HCT116 (cell line): ENCODE measurements at regions not wholly inside any gene's neighbourhood (a gene's known extent, or its start where the extent isn't known, plus 50 kb on each side); places are given as distances from the start of the nearest gene placed in this dataset.
"Not testable (repeated sequence)": the region's sequence is repeated elsewhere in the genome, so short reads cannot be mapped to it uniquely, and the experiment has no call there.

Experiments used
- CEBPB ChIP-seq: IDR thresholded peaks from 2 replicates; pipeline ENCODE4 v1.6.1; 2012; ENCODE audit warnings: low read depth
- EZH2 ChIP-seq: fragments of 200-600 bp; sonication (generic); IDR thresholded peaks from 2 replicates; pipeline ENCODE4 v1.6.1; 2017; ENCODE audit warnings: antibody characterized with exemption, mixed run types
- FOSL1 ChIP-seq: IDR thresholded peaks from 2 replicates; pipeline ENCODE4 v1.6.1; 2012; ENCODE audit warnings: low read depth
- JUND ChIP-seq: IDR thresholded peaks from 2 replicates; pipeline ENCODE4 v1.6.1; 2012
- POLR2A ChIP-seq: IDR thresholded peaks from 2 replicates; pipeline ENCODE4 v1.7.0; 2011; ENCODE audit warnings: borderline replicate concordance; ENCODE audit not compliant: insufficient read depth, insufficient read length; ENCODE audit errors: extremely low read depth
- POLR2AphosphoS5 ChIP-seq: IDR thresholded peaks from 2 replicates; pipeline ENCODE4 v1.6.1; 2011; ENCODE audit warnings: mild to moderate bottlenecking, low read depth, low read length, moderate library complexity
- RAD21 ChIP-seq: IDR thresholded peaks from 2 replicates; pipeline ENCODE4 v1.6.1; 2012; ENCODE audit warnings: low read depth, mild to moderate bottlenecking
- SP1 ChIP-seq: IDR thresholded peaks from 2 replicates; pipeline ENCODE4 v1.6.1; 2012; ENCODE audit warnings: low read depth
- SRF ChIP-seq: IDR thresholded peaks from 2 replicates; pipeline ENCODE4 v1.6.1; 2012; ENCODE audit warnings: low read depth
- TCF7L2 ChIP-seq: IDR thresholded peaks from 2 replicates; pipeline ENCODE4 v1.7.0; 2011; ENCODE audit warnings: borderline replicate concordance, inconsistent platforms; ENCODE audit not compliant: insufficient read depth, insufficient read length; ENCODE audit errors: extremely low read depth
- YY1 ChIP-seq: IDR thresholded peaks from 2 replicates; pipeline ENCODE4 v1.6.1; 2011; ENCODE audit warnings: low read length, low read depth, moderate library complexity, mild to moderate bottlenecking; ENCODE audit not compliant: insufficient replicate concordance; ENCODE audit errors: extremely low read depth
- TF ChIP-seq, protein P1 (sequence below), 3 experiments: fragments of 200-600 bp in 1 of 3; sonication (generic) in 1 of 3; IDR thresholded peaks in 2 of 3; conservative IDR thresholded peaks in 1 of 3; 2 replicates each; pipeline ENCODE4 v1.5.1; 2012 to 2017; ENCODE audit warnings: low read depth in 2 of 3, low read length in 2 of 3, antibody characterized with exemption in 1 of 3, borderline replicate concordance in 1 of 3, control low read depth in 1 of 3, mild to moderate bottlenecking in 1 of 3, mixed read lengths in 1 of 3, mixed run types in 1 of 3, moderate library complexity in 1 of 3; ENCODE audit not compliant: insufficient read depth in 1 of 3
- TF ChIP-seq, protein P2 (sequence below): IDR thresholded peaks from 2 replicates; pipeline ENCODE4 v1.6.1; 2012
- TF ChIP-seq, protein P3 (sequence below): IDR thresholded peaks from 2 replicates; pipeline ENCODE4 v1.6.1; 2011; ENCODE audit warnings: mild to moderate bottlenecking, low read length, moderate library complexity; ENCODE audit not compliant: insufficient replicate concordance; ENCODE audit errors: extremely low read depth

DNA sequence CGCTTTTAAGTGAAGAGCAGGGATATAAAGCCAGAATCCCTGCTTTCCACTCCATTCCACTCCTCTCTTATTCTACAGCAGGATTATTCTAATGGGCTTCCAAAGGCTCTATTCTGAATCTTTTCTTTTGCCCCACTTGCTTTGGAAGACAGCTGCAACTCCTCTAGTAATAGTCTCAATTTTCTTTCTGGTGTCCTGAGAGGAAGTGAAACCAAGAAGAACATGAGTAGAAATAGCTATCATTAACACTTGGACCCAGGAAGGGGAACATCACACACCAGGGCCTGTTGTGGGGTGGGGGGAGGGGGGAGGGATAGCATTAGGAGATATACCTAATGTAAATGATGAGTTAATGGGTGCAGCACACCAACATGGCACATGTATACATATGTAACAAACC lies 1597.9 kb downstream of the OLFM4 start:
- not testable (repeated sequence) for TF ChIP-seq POLR2AphosphoS5, CEBPB, RAD21, EZH2, POLR2A, TCF7L2, JUND, YY1, FOSL1, SP1, SRF
- TF ChIP-seq, protein P1, sequence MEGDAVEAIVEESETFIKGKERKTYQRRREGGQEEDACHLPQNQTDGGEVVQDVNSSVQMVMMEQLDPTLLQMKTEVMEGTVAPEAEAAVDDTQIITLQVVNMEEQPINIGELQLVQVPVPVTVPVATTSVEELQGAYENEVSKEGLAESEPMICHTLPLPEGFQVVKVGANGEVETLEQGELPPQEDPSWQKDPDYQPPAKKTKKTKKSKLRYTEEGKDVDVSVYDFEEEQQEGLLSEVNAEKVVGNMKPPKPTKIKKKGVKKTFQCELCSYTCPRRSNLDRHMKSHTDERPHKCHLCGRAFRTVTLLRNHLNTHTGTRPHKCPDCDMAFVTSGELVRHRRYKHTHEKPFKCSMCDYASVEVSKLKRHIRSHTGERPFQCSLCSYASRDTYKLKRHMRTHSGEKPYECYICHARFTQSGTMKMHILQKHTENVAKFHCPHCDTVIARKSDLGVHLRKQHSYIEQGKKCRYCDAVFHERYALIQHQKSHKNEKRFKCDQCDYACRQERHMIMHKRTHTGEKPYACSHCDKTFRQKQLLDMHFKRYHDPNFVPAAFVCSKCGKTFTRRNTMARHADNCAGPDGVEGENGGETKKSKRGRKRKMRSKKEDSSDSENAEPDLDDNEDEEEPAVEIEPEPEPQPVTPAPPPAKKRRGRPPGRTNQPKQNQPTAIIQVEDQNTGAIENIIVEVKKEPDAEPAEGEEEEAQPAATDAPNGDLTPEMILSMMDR (IDR thresholded peaks at IDR 0.05 in 2 of 3, conservative IDR thresholded peaks at IDR 0.05 in 1 of 3; ENCODE audit: borderline replicate concordance in 1 of 3, insufficient read depth in 1 of 3, low read depth in 2 of 3, low read length in 2 of 3): not testable (repeated sequence)
- TF ChIP-seq, protein P2, sequence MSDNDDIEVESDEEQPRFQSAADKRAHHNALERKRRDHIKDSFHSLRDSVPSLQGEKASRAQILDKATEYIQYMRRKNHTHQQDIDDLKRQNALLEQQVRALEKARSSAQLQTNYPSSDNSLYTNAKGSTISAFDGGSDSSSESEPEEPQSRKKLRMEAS: not testable (repeated sequence)
- TF ChIP-seq, protein P3, sequence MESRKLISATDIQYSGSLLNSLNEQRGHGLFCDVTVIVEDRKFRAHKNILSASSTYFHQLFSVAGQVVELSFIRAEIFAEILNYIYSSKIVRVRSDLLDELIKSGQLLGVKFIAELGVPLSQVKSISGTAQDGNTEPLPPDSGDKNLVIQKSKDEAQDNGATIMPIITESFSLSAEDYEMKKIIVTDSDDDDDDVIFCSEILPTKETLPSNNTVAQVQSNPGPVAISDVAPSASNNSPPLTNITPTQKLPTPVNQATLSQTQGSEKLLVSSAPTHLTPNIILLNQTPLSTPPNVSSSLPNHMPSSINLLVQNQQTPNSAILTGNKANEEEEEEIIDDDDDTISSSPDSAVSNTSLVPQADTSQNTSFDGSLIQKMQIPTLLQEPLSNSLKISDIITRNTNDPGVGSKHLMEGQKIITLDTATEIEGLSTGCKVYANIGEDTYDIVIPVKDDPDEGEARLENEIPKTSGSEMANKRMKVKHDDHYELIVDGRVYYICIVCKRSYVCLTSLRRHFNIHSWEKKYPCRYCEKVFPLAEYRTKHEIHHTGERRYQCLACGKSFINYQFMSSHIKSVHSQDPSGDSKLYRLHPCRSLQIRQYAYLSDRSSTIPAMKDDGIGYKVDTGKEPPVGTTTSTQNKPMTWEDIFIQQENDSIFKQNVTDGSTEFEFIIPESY: not testable (repeated sequence)
